Cortex of kidney (tissue), 1 donor: ENCODE measurements at regions not wholly inside any gene's neighbourhood (a gene's known extent, or its start where the extent isn't known, plus 50 kb on each side); places are given as distances from the start of the nearest gene placed in this dataset.
"Not testable (repeated sequence)": the region's sequence is repeated elsewhere in the genome, so short reads cannot be mapped to it uniquely, and the experiment has no call there.

ENCODE experiments used
- DNase-seq: peaks from one replicate; lab custom pipeline; 2025; lab: John Stamatoyannopoulos, UW

GRCh38 chr4:95779447-95779846 lies 60.4 kb upstream of the PDHA2 start:
- no peak for DNase-seq

- DNase-seq, result no peak
Observed at GRCh38 chr4:95778666-95779065, 61.2 kb upstream of the PDHA2 start.

GRCh38 chr4:95770605-95771004 lies 69.3 kb upstream of the PDHA2 start:
- not testable (repeated sequence) for DNase-seq

- no peak for DNase-seq
Observed at GRCh38 chr4:95764961-95765360, 74.9 kb upstream of the PDHA2 start.

GRCh38 chr4:95761871-95762270 lies 78.0 kb upstream of the PDHA2 start:
- DNase-seq, result no peak

GRCh38 chr4:95761426-95761825 lies 78.5 kb upstream of the PDHA2 start:
- no peak for DNase-seq

- not testable (repeated sequence) for DNase-seq
Observed at GRCh38 chr4:95760646-95761045, 79.2 kb upstream of the PDHA2 start.

GRCh38 chr4:95758001-95758400 lies 81.9 kb upstream of the PDHA2 start:
- no peak for DNase-seq

- no peak for DNase-seq
Observed at GRCh38 chr4:95754667-95755066, 85.2 kb upstream of the PDHA2 start.

- no peak for DNase-seq
Observed at GRCh38 chr4:95749204-95749603, 90.7 kb upstream of the PDHA2 start.

- no peak for DNase-seq
Observed at GRCh38 chr4:95742872-95743271, 97.0 kb upstream of the PDHA2 start.

GRCh38 chr4:95742179-95742578 lies 97.7 kb upstream of the PDHA2 start:
- no peak for DNase-seq

GRCh38 chr4:95732061-95732460 lies 107.8 kb upstream of the PDHA2 start:
- no peak for DNase-seq

GRCh38 chr4:95729596-95729995 lies 110.3 kb upstream of the PDHA2 start:
- DNase-seq, result peak; percentile 6

GRCh38 chr4:95728145-95728544 lies 111.7 kb upstream of the PDHA2 start:
- no peak for DNase-seq

- no peak for DNase-seq
Observed at GRCh38 chr4:95715830-95716229, 124.1 kb upstream of the PDHA2 start.

GRCh38 chr4:95714571-95714970 lies 125.3 kb upstream of the PDHA2 start:
- no peak for DNase-seq

GRCh38 chr4:95705323-95705722 lies 134.6 kb upstream of the PDHA2 start:
- no peak for DNase-seq

GRCh38 chr4:95701500-95702170 lies 138.3 kb upstream of the PDHA2 start:
- no peak for DNase-seq

- DNase-seq, result no peak
Observed at GRCh38 chr4:95694411-95694810, 145.5 kb upstream of the PDHA2 start.

- no peak for DNase-seq
Observed at GRCh38 chr4:95693594-95693993, 144.8 kb upstream of the UNC5C start.

GRCh38 chr4:95676190-95676589 lies 127.4 kb upstream of the UNC5C start:
- DNase-seq, result no peak

GRCh38 chr4:95675623-95676022 lies 126.8 kb upstream of the UNC5C start:
- DNase-seq, result no peak

GRCh38 chr4:95674521-95674981 lies 125.8 kb upstream of the UNC5C start:
- DNase-seq, result no peak
